NCI-H226 (cell line): ENCODE measurements at regions not wholly inside any gene's neighbourhood (a gene's known extent, or its start where the extent isn't known, plus 50 kb on each side); places are given as distances from the start of the nearest gene placed in this dataset.
"Not testable (repeated sequence)": the region's sequence is repeated elsewhere in the genome, so short reads cannot be mapped to it uniquely, and the experiment has no call there.

Experiments
- DNase-seq: peaks from one replicate; pipeline ENCODE4 v3.0.0-alpha.2; 2015

GRCh38 chr6:165769884-165770283 is 106.8 kb upstream of the PDE10A start:
- DNase-seq, result no peak

- DNase-seq, result no peak
Observed at GRCh38 chr6:165769401-165769800, 106.4 kb upstream of the PDE10A start.

- no peak for DNase-seq
Observed at GRCh38 chr6:165768961-165769360, 105.9 kb upstream of the PDE10A start.

- DNase-seq, result peak; percentile 65
Observed at GRCh38 chr6:165767228-165767627, 104.2 kb upstream of the PDE10A start.

GRCh38 chr6:165766457-165766856 is 103.4 kb upstream of the PDE10A start:
- DNase-seq, result peak; percentile 76

- DNase-seq, result no peak
Observed at GRCh38 chr6:165766026-165766425, 103.0 kb upstream of the PDE10A start.

GRCh38 chr6:165765256-165765655 is 102.2 kb upstream of the PDE10A start:
- DNase-seq, result not testable (repeated sequence)

- DNase-seq, result no peak
Observed at GRCh38 chr6:165762876-165763275, 99.8 kb upstream of the PDE10A start.

GRCh38 chr6:165762125-165762524 is 99.1 kb upstream of the PDE10A start:
- DNase-seq, result no peak

- DNase-seq, result no peak
Observed at GRCh38 chr6:165760803-165761185, 97.8 kb upstream of the PDE10A start.

GRCh38 chr6:165760126-165760802 is 97.2 kb upstream of the PDE10A start:
- DNase-seq, result no peak

GRCh38 chr6:165758441-165758840 is 95.4 kb upstream of the PDE10A start:
- no peak for DNase-seq

GRCh38 chr6:165755583-165755982 is 92.5 kb upstream of the PDE10A start:
- DNase-seq, result no peak

- no peak for DNase-seq
Observed at GRCh38 chr6:165753506-165753905, 90.5 kb upstream of the PDE10A start.

- no peak for DNase-seq
Observed at GRCh38 chr6:165752451-165752850, 89.4 kb upstream of the PDE10A start.

- DNase-seq, result no peak
Observed at GRCh38 chr6:165751486-165751885, 88.4 kb upstream of the PDE10A start.

GRCh38 chr6:165749163-165749562 is 86.1 kb upstream of the PDE10A start:
- DNase-seq, result no peak

GRCh38 chr6:165748390-165748789 is 85.3 kb upstream of the PDE10A start:
- DNase-seq, result no peak

GRCh38 chr6:165747963-165748362 is 84.9 kb upstream of the PDE10A start:
- no peak for DNase-seq

GRCh38 chr6:165746331-165746730 is 83.3 kb upstream of the PDE10A start:
- DNase-seq, result no peak

- no peak for DNase-seq
Observed at GRCh38 chr6:165745492-165745891, 82.5 kb upstream of the PDE10A start.

- DNase-seq, result no peak
Observed at GRCh38 chr6:165744555-165745228, 81.7 kb upstream of the PDE10A start.

- no peak for DNase-seq
Observed at GRCh38 chr6:165743366-165743898, 80.4 kb upstream of the PDE10A start.

GRCh38 chr6:165742047-165742446 is 79.0 kb upstream of the PDE10A start:
- no peak for DNase-seq

GRCh38 chr6:165737396-165737795 is 74.4 kb upstream of the PDE10A start:
- no peak for DNase-seq
